Gastroesophageal sphincter (tissue), 3 donors: ENCODE measurements at regions not wholly inside any gene's neighbourhood (a gene's known extent, or its start where the extent isn't known, plus 50 kb on each side); places are given as distances from the start of the nearest gene placed in this dataset.

Experiments
- EP300 ChIP-seq: sonication (generic); formaldehyde crosslinking; IDR thresholded peaks from one replicate; pipeline ENCODE4 v1.6.1; 2017; ENCODE audit warnings: antibody characterized with exemption, mild to moderate bottlenecking
- POLR2AphosphoS5 ChIP-seq: sonication (generic); formaldehyde crosslinking; IDR thresholded peaks from one replicate; pipeline ENCODE4 v1.6.1; 2017; ENCODE audit warnings: antibody characterized with exemption
- TF ChIP-seq, protein P1 (sequence below), 4 experiments: fragments of 200-600 bp in 2 of 4; fragments of 450-650 bp in 2 of 4; sonication (generic) in 1 of 4; IDR thresholded peaks; one replicate each; pipeline ENCODE4 v1.5.1; 2017 to 2019; ENCODE audit warnings: antibody characterized with exemption in 4 of 4, mild to moderate bottlenecking in 2 of 4, moderate library complexity in 2 of 4

DNA sequence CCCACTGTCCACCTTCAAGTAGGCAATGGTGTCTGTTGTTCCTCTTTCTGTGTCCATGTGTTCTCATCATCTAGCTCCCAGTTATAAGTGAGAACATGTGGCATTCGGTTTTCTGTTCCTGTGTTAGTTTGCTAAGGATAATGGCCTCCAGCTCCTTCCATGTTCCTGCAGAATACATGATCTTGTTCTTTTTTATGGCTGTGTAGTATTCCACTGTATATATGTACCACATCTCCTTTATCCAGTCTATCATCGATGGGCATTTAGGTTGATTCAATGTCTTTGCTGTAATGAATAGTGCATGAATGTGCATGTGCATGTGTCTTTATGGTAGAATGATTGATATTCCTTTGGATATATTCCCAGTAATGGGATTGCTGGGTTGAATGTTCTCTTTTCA is 123.3 kb upstream of the LHX5 start:
- no peak for TF ChIP-seq EP300
- no peak for TF ChIP-seq POLR2AphosphoS5
- TF ChIP-seq, protein P1, sequence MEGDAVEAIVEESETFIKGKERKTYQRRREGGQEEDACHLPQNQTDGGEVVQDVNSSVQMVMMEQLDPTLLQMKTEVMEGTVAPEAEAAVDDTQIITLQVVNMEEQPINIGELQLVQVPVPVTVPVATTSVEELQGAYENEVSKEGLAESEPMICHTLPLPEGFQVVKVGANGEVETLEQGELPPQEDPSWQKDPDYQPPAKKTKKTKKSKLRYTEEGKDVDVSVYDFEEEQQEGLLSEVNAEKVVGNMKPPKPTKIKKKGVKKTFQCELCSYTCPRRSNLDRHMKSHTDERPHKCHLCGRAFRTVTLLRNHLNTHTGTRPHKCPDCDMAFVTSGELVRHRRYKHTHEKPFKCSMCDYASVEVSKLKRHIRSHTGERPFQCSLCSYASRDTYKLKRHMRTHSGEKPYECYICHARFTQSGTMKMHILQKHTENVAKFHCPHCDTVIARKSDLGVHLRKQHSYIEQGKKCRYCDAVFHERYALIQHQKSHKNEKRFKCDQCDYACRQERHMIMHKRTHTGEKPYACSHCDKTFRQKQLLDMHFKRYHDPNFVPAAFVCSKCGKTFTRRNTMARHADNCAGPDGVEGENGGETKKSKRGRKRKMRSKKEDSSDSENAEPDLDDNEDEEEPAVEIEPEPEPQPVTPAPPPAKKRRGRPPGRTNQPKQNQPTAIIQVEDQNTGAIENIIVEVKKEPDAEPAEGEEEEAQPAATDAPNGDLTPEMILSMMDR (IDR thresholded peaks at IDR 0.05) = no peak
